Calu3 (cell line): ENCODE measurements at regions not wholly inside any gene's neighbourhood (a gene's known extent, or its start where the extent isn't known, plus 50 kb on each side); places are given as distances from the start of the nearest gene placed in this dataset.
A peak's percentile ranks its signal among the peaks of the same experiment; 100 is the strongest.

Experiments used
- BruUV-seq: library from RNA; stranded (reverse); fragments of 400-500 nt; replicated peaks from 2 replicates; lab custom pipeline; 2021; lab: Mats Ljungman, UMichigan
- CTCF ChIA-PET: fragments of 300-600 bp; sonication (Branson Sonifier 250); formaldehyde crosslinking; loops from one replicate; lab custom pipeline; 2022; ENCODE audit warnings: antibody characterized with exemption; lab: Charles Lee
- DNase-seq: peaks from one replicate; pipeline ENCODE4 v3.0.0; 2022
- H3K27ac Mint-ChIP-seq: one replicate; pipeline ENCODE4 v1.8.0; 2022; ENCODE audit warnings: mixed read lengths; ENCODE audit not compliant: unreplicated experiment
- H3K27me3 Mint-ChIP-seq: one replicate; pipeline ENCODE4 v1.8.0; 2022; ENCODE audit warnings: mixed read lengths; ENCODE audit not compliant: unreplicated experiment
- H3K36me3 Mint-ChIP-seq: one replicate; pipeline ENCODE4 v1.8.0; 2022; ENCODE audit warnings: mild to moderate bottlenecking, moderate library complexity, mixed read lengths; ENCODE audit not compliant: insufficient read depth, unreplicated experiment
- H3K4me1 Mint-ChIP-seq: one replicate; pipeline ENCODE4 v1.8.0; 2022; ENCODE audit warnings: mild to moderate bottlenecking, low read depth, mixed read lengths; ENCODE audit not compliant: unreplicated experiment
- H3K4me3 Mint-ChIP-seq: one replicate; pipeline ENCODE4 v1.8.0; 2022; ENCODE audit warnings: mild to moderate bottlenecking, low read depth, moderate library complexity, mixed read lengths; ENCODE audit not compliant: unreplicated experiment
- H3K9me3 Mint-ChIP-seq: one replicate; pipeline ENCODE4 v1.8.0; 2022; ENCODE audit warnings: low read depth, mixed read lengths; ENCODE audit not compliant: unreplicated experiment
- intact Hi-C: fragments of 100-400 bp; cut with micrococcal nuclease; formaldehyde crosslinking; loops from one replicate; pipeline ENCODE4 v1.10.0; 2022; ENCODE audit not compliant: unreplicated experiment
- TF ChIP-seq, protein P1 (sequence below): fragments of 200-600 bp; IDR thresholded peaks from one replicate; pipeline ENCODE4 v1.8.0; 2022; ENCODE audit warnings: antibody characterized with exemption; ENCODE audit not compliant: unreplicated experiment

DNA sequence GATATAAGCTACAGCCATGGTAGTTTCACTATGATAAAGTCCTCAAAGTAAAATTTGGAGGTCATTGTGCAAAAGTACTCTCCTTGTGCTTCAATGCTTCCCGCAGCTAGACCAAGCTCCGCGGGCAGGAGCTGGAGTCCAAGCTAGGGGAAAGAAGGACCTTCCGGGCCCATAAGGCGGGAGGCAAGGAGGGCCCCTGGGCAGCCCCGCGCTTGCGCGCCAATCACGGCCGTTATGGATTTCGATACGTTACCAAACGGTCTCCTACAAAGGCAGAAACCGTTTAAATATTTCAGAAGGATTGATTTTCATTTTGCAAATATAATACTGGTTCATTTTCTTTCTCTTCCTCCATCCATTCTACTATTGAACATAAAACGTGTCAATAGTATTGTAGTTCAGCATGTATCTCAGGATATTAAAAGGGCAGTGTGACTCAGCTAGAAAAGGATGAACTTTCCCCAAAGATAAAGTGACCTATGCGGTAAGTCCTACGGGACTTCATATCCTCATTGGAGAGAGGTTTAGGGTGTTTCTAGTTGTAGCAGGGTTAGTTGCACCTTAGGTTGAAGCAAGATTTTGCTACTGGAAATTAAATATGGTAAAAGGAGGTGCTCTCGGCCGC lies 128.0 kb downstream of the KIF20B start:
- DNase-seq = no peak
- no peak overlapping the region for H3K27ac Mint-ChIP-seq
- intact Hi-C loops = no loop called here
- no TSS peak for BruUV-seq
- TF ChIP-seq, protein P1, sequence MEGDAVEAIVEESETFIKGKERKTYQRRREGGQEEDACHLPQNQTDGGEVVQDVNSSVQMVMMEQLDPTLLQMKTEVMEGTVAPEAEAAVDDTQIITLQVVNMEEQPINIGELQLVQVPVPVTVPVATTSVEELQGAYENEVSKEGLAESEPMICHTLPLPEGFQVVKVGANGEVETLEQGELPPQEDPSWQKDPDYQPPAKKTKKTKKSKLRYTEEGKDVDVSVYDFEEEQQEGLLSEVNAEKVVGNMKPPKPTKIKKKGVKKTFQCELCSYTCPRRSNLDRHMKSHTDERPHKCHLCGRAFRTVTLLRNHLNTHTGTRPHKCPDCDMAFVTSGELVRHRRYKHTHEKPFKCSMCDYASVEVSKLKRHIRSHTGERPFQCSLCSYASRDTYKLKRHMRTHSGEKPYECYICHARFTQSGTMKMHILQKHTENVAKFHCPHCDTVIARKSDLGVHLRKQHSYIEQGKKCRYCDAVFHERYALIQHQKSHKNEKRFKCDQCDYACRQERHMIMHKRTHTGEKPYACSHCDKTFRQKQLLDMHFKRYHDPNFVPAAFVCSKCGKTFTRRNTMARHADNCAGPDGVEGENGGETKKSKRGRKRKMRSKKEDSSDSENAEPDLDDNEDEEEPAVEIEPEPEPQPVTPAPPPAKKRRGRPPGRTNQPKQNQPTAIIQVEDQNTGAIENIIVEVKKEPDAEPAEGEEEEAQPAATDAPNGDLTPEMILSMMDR = no peak
- H3K4me1 Mint-ChIP-seq = no peaks in the 10 kb centered on the region
- H3K9me3 Mint-ChIP-seq = no peaks in the 10 kb centered on the region
- no peak overlapping the region for H3K4me3 Mint-ChIP-seq
- H3K36me3 Mint-ChIP-seq = no peaks in the 10 kb centered on the region
- H3K27me3 Mint-ChIP-seq = no peaks in the 10 kb centered on the region
- CTCF ChIA-PET = no interaction called here

GRCh38 chr10:89829887-89830269 lies 128.5 kb downstream of the KIF20B start:
- CTCF ChIA-PET = no interaction called here
- no peaks in the 10 kb centered on the region for H3K9me3 Mint-ChIP-seq
- BruUV-seq = no TSS peak

DNA sequence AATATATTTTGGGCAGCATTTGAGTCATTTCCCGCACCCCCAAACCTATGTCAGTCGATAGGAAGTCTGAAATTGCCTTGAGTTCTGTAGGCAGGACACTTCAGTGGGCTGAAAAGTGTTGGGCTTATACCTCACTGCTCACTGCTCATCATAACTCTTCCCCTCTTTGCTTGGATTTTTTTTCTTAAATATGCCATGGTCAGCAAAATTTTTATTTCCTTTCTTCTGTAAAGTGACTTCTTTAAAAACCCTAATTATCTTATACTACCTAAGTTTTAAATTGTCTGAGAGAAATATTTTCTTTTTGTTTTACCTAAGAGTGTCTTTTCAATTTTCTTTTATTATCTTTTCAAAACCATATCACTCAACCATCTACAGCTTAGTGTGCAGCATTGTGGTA lies 129.2 kb downstream of the KIF20B start:
- intact Hi-C loops = no loop called here
- Mint-ChIP-seq H3K27me3 (no peaks in the 10 kb centered on the region), H3K9me3 (no peaks in the 10 kb centered on the region), H3K4me1 (no peaks in the 10 kb centered on the region), H3K27ac (no peak overlapping the region), H3K36me3 (no peaks in the 10 kb centered on the region), H3K4me3 (no peak overlapping the region)
- no peak for DNase-seq
- TF ChIP-seq, protein P1 = no peak
- CTCF ChIA-PET = interaction anchor here (0.6 kb wide), 1 partner anchor 257 kb away, joined by 4 read pairs; no protein-coding TSS in a partner anchor
- no TSS peak for BruUV-seq

More at GRCh38 chr10:89829887-89830269, 128.5 kb downstream of the KIF20B start:
- Mint-ChIP-seq H3K27me3 (no peaks in the 10 kb centered on the region), H3K4me3 (no peak overlapping the region), H3K36me3 (no peaks in the 10 kb centered on the region), H3K27ac (no peak overlapping the region), H3K4me1 (no peaks in the 10 kb centered on the region)
- intact Hi-C loops = no loop called here
- TF ChIP-seq, protein P1 = no peak
- DNase-seq = no peak

DNA sequence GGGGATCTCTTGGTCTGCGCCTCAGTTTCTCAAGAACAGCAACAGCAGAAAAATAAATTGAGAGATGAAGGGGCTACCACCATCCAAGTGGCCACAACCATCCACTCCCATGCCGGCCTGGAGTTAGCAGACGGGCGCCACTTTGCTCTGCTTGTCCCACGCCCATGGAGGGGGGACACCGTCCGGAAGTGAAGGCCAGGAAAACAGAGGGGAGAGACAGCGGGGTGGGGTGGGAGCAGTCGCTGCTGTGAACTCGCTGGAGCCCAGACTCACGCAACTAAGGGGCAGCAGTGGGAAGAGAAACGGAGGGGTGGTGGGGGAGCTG lies 135.4 kb downstream of the KIF20B start:
- Mint-ChIP-seq H3K4me3 (peak overlapping the region; percentile 75), H3K9me3 (peaks cover 3% of the 10 kb centered on the region), H3K27me3 (no peaks in the 10 kb centered on the region), H3K4me1 (peaks cover 8% of the 10 kb centered on the region), H3K36me3 (peaks cover 12% of the 10 kb centered on the region), H3K27ac (peak overlapping the region; percentile 34)
- CTCF ChIA-PET = no interaction called here
- no TSS peak for BruUV-seq
- no peak for DNase-seq
- TF ChIP-seq, protein P1 = no peak
- intact Hi-C loops = no loop called here
